ENCODE measurements at regions not wholly inside any gene's neighbourhood (a gene's known extent, or its start where the extent isn't known, plus 50 kb on each side); places are given as distances from the start of the nearest gene placed in this dataset.

GRCh38 chr10:4070921-4071660, 286.1 kb upstream of the KLF6 start:
- H3K27me3 ChIP-seq (ENCODE audit: control insufficient read depth, extremely low read depth, insufficient read depth, low read length), result no peaks in the 10 kb centered on the region
- no peak for TF ChIP-seq CTCF (optimal IDR thresholded peaks at IDR 0.05 in 1 of 3, IDR thresholded peaks at IDR 0.05 in 1 of 3, conservative IDR thresholded peaks at IDR 0.05 in 1 of 3; ENCODE audit: extremely low read depth in 1 of 3, insufficient read depth in 2 of 3, low read length in 3 of 3)
- TF ChIP-seq EZH2 (IDR thresholded peaks at IDR 0.05; ENCODE audit: low read length), result no peak
- H3K79me2 ChIP-seq (ENCODE audit: control insufficient read depth, insufficient read depth, low read length), result no peaks in the 10 kb centered on the region
- DNase-seq (ENCODE audit: low read depth, low spot score), result no peak
- H3K4me2 ChIP-seq (ENCODE audit: control insufficient read depth, extremely low read depth, insufficient read depth, low read depth, low read length), result no peak overlapping the region
- peaks cover 57% of the 10 kb centered on the region for H3K4me1 ChIP-seq (ENCODE audit: control insufficient read depth, extremely low read depth, insufficient read depth, low read length)
- no peak overlapping the region for H2AFZ ChIP-seq (ENCODE audit: control insufficient read depth, low read length)
- H3K27ac ChIP-seq (ENCODE audit: control insufficient read depth, insufficient read depth, low read length), result no peak overlapping the region
- no peak overlapping the region for H3K9ac ChIP-seq (ENCODE audit: control insufficient read depth, extremely low read depth, insufficient read depth, low read length)
- H3K4me3 ChIP-seq (ENCODE audit: control insufficient read depth in 2 of 3, extremely low read depth in 1 of 3, insufficient read depth in 2 of 3, low read depth in 1 of 3, low read length in 3 of 3), result no peak overlapping the region
- dilution Hi-C loops (cut with MboI; ENCODE audit: extremely low pct_ligation_motif_present, low sequenced_read_pairs), result no loop called here
- no peak for FAIRE-seq
- no peaks in the 10 kb centered on the region for H3K36me3 ChIP-seq (ENCODE audit: control insufficient read depth in 2 of 2, extremely low read depth in 1 of 2, insufficient read depth in 2 of 2, low read length in 2 of 2)
- no peaks in the 10 kb centered on the region for H3K9me1 ChIP-seq (ENCODE audit: control insufficient read depth, extremely low read depth, insufficient read depth, low read length)
- no peaks in the 10 kb centered on the region for H4K20me1 ChIP-seq (ENCODE audit: control insufficient read depth, extremely low read depth, insufficient read depth, low read length)
- H3K9me3 ChIP-seq (ENCODE audit: control insufficient read depth, low read depth, low read length), result no peaks in the 10 kb centered on the region

GRCh38 chr10:4070184-4070583, 285.2 kb upstream of the KLF6 start:
- Histone ChIP-seq H3K27ac (ENCODE audit: control insufficient read depth, insufficient read depth, low read length) (peak overlapping the region; percentile 6), H4K20me1 (ENCODE audit: control insufficient read depth, extremely low read depth, insufficient read depth, low read length) (no peaks in the 10 kb centered on the region), H3K27me3 (ENCODE audit: control insufficient read depth, extremely low read depth, insufficient read depth, low read length) (no peaks in the 10 kb centered on the region), H3K4me2 (ENCODE audit: control insufficient read depth, extremely low read depth, insufficient read depth, low read depth, low read length) (no peak overlapping the region), H3K9me1 (ENCODE audit: control insufficient read depth, extremely low read depth, insufficient read depth, low read length) (no peaks in the 10 kb centered on the region), H3K79me2 (ENCODE audit: control insufficient read depth, insufficient read depth, low read length) (no peaks in the 10 kb centered on the region), H3K4me3 (ENCODE audit: control insufficient read depth in 2 of 3, extremely low read depth in 1 of 3, insufficient read depth in 2 of 3, low read depth in 1 of 3, low read length in 3 of 3) (no peak overlapping the region), H3K9me3 (ENCODE audit: control insufficient read depth, low read depth, low read length) (no peaks in the 10 kb centered on the region), H3K36me3 (ENCODE audit: control insufficient read depth in 2 of 2, extremely low read depth in 1 of 2, insufficient read depth in 2 of 2, low read length in 2 of 2) (no peaks in the 10 kb centered on the region), H3K9ac (ENCODE audit: control insufficient read depth, extremely low read depth, insufficient read depth, low read length) (no peak overlapping the region), H2AFZ (ENCODE audit: control insufficient read depth, low read length) (no peak overlapping the region), H3K4me1 (ENCODE audit: control insufficient read depth, extremely low read depth, insufficient read depth, low read length) (peaks cover 52% of the 10 kb centered on the region)
- dilution Hi-C loops (cut with MboI; ENCODE audit: extremely low pct_ligation_motif_present, low sequenced_read_pairs), result no loop called here
- FAIRE-seq (no peak), DNase-seq (ENCODE audit: low read depth, low spot score) (no peak)
- TF ChIP-seq EZH2 (IDR thresholded peaks at IDR 0.05; ENCODE audit: low read length) (no peak), CTCF (optimal IDR thresholded peaks at IDR 0.05 in 1 of 3, IDR thresholded peaks at IDR 0.05 in 1 of 3, conservative IDR thresholded peaks at IDR 0.05 in 1 of 3; ENCODE audit: extremely low read depth in 1 of 3, insufficient read depth in 2 of 3, low read length in 3 of 3) (no peak)

All from keratinocyte (primary cell).